ENCODE measurements at regions not wholly inside any gene's neighbourhood (a gene's known extent, or its start where the extent isn't known, plus 50 kb on each side); places are given as distances from the start of the nearest gene placed in this dataset.

- no peak for DNase-seq
- ATAC-seq = no peak
- Mint-ChIP-seq H3K9me3 (no peaks in the 10 kb centered on the region), H3K4me3 (no peak overlapping the region), H3K4me1 (peaks cover 97% of the 10 kb centered on the region), H3K27ac (no peak overlapping the region), H3K27me3 (peaks cover 6% of the 10 kb centered on the region)
Observed at GRCh38 chr15:69718436-69718835, 265.8 kb downstream of the RPLP1 start.

GRCh38 chr15:69718916-69719315 lies 266.3 kb downstream of the RPLP1 start:
- DNase-seq (peak in 1 of 2 donors; percentile 49), ATAC-seq (peak; percentile 48)
- Mint-ChIP-seq H3K27ac (peak overlapping the region in 1 of 2 donors; percentile 21), H3K9me3 (no peaks in the 10 kb centered on the region), H3K27me3 (peaks cover 10% of the 10 kb centered on the region), H3K4me3 (peak overlapping the region; percentile 1 to 6), H3K4me1 (peaks cover 96% of the 10 kb centered on the region)

DNA sequence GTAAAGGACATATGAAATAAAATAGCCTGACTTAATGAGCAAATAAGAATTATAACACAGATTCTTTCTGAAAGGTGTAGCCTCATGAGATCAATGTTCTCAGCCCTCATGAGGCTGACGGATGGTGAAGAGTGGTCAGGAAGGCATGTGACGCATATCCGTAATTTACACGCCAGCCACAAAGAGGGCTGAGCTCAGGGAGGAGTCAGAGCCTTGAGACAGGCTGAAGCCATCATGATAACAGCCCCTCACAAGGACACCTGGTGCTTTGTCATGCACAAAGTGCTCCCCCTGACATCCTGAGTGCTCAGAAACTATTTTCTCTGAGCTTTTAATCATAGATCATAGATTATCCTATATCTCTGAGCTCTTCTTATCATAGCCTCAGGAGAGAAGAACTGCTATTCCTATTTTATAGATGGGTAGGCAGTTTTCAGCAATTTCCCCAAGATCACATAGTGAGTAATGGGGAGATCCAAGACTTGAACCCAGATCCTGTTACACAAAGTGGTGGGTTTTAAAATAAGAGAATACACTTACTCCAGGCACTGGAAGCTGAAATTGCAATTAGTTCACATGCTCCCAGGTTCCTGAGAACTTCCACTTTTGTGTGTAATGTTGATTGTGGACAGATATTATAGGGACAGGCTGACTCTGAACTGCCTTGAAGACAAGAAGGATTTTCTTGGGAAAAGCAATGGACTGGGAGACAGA lies 267.1 kb downstream of the RPLP1 start:
- Mint-ChIP-seq H3K4me3 (no peak overlapping the region), H3K27me3 (peaks cover 15% of the 10 kb centered on the region)
- peak; percentile 56 to 77 for DNase-seq

DNA sequence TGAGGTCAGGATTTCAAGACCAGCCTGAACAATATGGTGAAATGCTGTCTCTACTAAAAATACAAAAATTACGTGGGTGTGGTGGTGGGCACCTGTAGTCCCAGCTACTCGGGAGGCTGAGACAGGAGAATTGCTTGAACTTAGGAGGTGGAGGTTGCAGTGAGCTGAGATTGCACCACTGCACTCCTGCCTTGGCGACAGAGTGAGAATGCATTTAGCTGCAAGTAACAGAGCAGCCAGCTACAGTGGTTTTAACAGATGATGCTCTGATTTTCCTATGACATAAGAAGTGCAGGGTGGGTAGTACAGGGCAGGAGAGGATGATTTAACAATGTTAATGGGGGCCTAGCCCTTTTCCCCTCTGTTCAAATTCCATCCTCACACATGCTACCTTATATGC lies 267.9 kb downstream of the RPLP1 start:
- ATAC-seq (no peak), DNase-seq (no peak)
- H3K4me3 Mint-ChIP-seq = no peak overlapping the region
- H3K27ac Mint-ChIP-seq = no peak overlapping the region
- no peaks in the 10 kb centered on the region for H3K9me3 Mint-ChIP-seq
- H3K4me1 Mint-ChIP-seq = peaks cover 93% of the 10 kb centered on the region
- peaks cover 19% of the 10 kb centered on the region for H3K27me3 Mint-ChIP-seq

More for the DNA sequence above, 267.1 kb downstream of the RPLP1 start:
- Mint-ChIP-seq H3K27ac (no peak overlapping the region), H3K4me1 (peaks cover 93% of the 10 kb centered on the region), H3K9me3 (no peaks in the 10 kb centered on the region)
- ATAC-seq = peak; percentile 95

- H3K27me3 Mint-ChIP-seq = peaks cover 25% of the 10 kb centered on the region
- H3K4me3 Mint-ChIP-seq = no peak overlapping the region
- DNase-seq (no peak), ATAC-seq (no peak)
- no peaks in the 10 kb centered on the region for H3K9me3 Mint-ChIP-seq
- H3K27ac Mint-ChIP-seq = no peak overlapping the region
- H3K4me1 Mint-ChIP-seq = peaks cover 87% of the 10 kb centered on the region
Observed at GRCh38 chr15:69722924-69723323, 270.3 kb downstream of the RPLP1 start.

DNA sequence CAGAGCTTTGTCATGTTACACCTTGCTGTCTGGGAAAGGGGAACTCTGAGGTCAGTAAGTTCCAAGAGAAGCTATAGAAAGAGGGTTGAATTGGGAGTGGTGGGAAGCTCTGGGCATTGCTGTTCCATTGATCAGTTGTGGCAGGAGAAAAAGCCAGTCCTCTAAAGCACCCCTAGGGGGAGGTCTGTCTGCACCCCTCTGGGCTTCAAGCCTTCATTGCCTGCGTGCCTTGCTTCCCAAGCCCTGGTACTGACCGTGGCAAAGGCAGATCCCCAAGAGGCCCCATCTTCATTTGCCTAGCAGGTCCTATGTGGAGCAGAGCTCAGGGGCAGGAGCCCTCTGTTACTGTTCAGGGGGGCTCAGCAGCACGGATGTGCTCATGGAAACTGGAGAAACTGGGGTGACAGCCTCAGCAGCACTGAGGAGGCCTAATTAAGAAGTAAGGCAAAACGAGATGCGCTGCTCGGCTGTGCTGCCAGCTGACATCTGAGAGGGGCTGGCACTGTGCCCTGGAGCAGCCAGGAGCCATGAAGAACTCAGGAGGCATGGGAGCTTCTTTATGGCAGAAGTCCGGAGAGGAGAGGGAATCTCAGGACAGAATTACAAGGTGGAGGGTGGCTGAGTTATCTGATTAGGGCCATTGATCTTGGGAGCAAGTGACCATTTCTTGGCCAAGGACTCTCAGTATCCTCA lies 270.9 kb downstream of the RPLP1 start:
- H3K9me3 Mint-ChIP-seq = no peaks in the 10 kb centered on the region
- H3K4me3 Mint-ChIP-seq = no peak overlapping the region
- H3K27me3 Mint-ChIP-seq = peaks cover 25% of the 10 kb centered on the region
- DNase-seq = no peak
- H3K4me1 Mint-ChIP-seq = peaks cover 81% of the 10 kb centered on the region
- no peak for ATAC-seq
- H3K27ac Mint-ChIP-seq = peak overlapping the region in 1 of 2 donors; percentile 63

DNA sequence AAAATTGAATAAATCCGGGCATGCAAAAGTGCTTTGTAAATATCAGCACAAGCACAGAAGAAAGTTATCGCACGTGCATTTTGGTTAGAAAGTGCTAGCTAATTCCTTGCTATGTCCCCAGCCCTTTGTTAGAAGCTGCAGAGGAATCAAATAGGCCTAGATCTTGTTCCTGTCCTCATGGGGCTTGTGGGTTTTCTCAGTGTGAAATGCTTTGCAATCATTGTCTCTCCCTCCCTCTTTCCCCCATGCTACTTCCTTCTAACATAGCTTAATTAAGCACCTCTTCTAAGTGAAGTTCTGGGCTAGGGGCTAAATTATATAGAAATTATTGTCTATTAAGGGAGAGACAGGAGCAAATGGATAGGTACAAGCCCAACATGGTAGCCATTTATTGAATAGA lies 271.7 kb downstream of the RPLP1 start:
- ATAC-seq (no peak), DNase-seq (no peak)
- no peak overlapping the region for H3K27ac Mint-ChIP-seq
- H3K4me1 Mint-ChIP-seq = peaks cover 78% of the 10 kb centered on the region
- H3K4me3 Mint-ChIP-seq = no peak overlapping the region
- no peaks in the 10 kb centered on the region for H3K9me3 Mint-ChIP-seq
- H3K27me3 Mint-ChIP-seq = peaks cover 25% of the 10 kb centered on the region

DNA sequence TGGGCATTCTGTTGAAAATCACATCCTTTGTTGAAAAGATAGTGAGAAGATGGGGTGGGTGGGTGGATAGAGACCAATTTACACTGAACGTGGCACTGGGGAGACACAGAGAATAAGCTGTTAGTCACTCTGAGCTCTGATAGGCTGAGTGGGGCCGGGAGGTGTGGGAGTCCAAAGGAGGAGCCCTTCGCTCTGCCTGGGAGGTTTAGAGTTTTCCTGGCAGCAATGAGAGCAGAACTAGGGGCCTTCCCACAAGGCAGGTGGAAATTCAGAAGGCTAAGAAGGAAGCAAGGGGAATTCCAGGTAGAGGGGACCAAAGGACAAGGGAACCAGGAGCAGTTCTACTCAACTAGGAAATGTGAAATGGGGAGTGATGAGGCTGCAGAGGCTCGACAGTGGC lies 272.7 kb downstream of the RPLP1 start:
- no peak for ATAC-seq
- Mint-ChIP-seq H3K4me3 (no peak overlapping the region), H3K27ac (no peak overlapping the region), H3K27me3 (peaks cover 25% of the 10 kb centered on the region), H3K9me3 (no peaks in the 10 kb centered on the region), H3K4me1 (peaks cover 69% of the 10 kb centered on the region)
- no peak for DNase-seq

DNA sequence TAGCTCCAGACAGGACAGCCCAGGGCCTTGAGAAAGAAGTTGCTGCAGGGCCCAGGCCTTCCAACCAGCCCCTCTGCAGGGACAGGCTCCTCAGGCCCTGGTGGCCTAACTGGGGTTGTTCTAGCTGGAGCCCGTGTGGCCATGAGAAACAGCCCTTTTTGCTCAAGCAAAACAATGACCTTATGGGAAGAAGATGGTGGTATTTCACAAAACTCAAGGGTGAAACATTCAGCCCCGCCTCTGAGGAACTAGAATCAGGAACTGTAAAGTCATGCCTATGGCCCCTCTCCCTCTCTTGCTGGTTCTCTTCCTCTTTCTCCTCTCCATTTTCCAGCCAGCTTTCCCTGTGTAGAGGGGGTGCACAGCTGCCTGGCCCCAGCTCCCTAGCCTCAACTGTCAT lies 273.3 kb downstream of the RPLP1 start:
- no peak overlapping the region for H3K4me3 Mint-ChIP-seq
- H3K27me3 Mint-ChIP-seq = peaks cover 29% of the 10 kb centered on the region
- H3K4me1 Mint-ChIP-seq = peaks cover 65% of the 10 kb centered on the region
- no peaks in the 10 kb centered on the region for H3K9me3 Mint-ChIP-seq
- H3K27ac Mint-ChIP-seq = peak overlapping the region in 1 of 2 donors; percentile 52
- ATAC-seq = no peak
- DNase-seq = no peak

DNA sequence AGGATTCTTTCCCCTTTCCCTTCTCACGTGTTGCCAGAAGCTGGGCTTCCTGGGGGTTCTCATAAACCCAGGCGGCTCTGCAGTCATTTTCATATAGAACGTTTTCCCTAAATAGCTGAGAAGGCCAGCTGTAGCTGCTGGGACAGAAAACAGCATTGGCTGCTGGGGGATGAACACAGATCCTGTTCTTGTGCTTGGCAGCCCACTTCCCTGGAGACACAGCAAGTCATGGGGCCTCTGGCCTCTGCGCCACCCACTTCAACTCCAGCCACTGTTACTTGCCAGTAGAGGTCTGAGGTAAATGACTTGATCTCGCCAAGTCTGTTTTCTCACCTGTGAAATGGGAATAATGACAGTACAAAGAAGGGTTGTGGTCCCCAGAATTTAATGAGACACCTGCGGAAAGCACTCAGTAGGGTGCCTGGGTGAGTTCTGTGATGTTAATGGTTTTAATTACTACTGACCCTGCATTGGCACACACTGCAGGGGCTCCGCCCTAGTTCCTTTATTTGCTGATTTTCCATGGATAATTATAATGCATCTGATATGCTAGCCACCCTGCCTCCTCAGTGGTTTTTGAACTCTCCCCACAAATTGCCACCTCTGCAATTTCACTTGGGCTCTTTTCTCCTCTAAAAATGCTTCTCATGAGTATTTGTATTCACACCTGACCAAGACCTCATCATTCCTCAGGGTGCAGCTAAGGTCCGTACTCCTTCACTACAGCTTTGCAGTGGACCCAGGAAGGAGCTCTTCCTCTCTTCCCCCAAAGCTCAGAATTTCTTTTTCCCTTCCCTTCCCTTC lies 274.7 kb downstream of the RPLP1 start:
- Mint-ChIP-seq H3K9me3 (no peaks in the 10 kb centered on the region), H3K4me1 (peaks cover 56% of the 10 kb centered on the region), H3K4me3 (no peak overlapping the region), H3K27ac (no peak overlapping the region), H3K27me3 (peaks cover 43% of the 10 kb centered on the region)
- DNase-seq = no peak
- no peak for ATAC-seq

DNA sequence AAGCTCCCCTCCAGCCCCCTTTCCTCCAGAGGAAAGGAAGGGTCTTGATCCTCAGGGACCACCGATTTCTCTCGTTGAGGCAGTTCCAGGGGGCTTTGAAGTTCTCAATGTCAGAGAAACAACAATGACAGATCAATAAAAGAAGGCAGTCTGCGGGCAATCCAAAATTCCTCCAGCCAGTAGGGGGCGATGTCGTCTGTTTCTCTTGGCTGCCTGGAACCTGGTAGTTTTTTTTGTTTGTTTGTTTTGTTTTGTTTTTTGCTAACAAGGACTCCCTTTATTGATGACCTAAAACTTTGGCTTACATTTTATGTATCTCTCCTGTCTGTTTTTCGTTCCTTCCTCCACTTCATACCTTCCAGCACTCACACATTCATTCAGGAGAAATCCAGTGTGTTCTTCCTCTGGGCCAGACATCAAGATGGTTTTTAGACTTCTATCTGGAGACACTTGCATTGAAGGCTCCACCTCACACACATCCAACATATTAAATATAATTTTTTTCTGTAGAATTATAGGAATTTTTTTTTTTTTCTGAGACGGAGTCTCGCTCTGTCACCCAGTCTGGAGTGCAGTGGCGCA lies 276.6 kb downstream of the RPLP1 start:
- DNase-seq (peak; percentile 57 to 59), ATAC-seq (no peak)
- Mint-ChIP-seq H3K27me3 (peaks cover 50% of the 10 kb centered on the region), H3K27ac (no peak overlapping the region), H3K9me3 (no peaks in the 10 kb centered on the region), H3K4me3 (no peak overlapping the region), H3K4me1 (peaks cover 42% of the 10 kb centered on the region)

DNA sequence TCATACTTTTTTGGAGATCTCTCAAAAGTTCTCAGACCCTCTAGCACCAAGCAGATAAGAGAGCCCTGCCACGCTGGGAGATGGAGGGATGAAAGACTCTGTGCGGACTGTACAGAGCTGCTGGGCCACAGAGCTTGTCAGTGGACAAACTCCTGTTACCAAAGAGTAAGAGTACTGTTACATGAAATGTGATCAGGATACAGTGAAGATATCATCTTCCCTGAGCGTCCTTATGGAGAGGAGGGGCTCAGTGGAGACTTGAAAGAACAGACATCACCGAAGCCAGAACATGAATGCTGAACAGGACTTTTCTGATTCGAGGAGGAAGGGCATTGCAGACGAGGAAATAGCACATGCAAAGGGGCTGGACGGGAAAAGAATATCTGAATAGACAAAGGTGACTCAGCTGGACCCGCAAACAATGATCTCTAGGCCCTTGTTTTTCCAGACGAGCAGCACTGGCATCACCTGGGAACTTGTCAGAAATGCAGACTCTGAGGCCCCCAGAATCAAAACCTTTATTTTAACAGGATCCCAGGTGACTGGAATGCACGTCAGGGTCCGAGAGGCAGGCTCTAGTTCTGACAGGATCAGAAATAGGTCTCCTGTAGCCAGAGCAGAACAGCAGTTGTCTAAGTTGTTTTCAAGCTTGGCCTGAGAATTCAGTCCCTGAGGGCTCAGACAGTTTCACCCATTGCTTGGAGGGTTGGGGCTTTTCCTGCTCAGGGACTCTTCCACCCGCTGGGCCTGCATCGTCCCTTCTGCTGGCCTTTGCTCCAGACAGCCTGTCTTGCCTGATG lies 277.9 kb downstream of the RPLP1 start:
- DNase-seq (no peak), ATAC-seq (no peak)
- Mint-ChIP-seq H3K4me1 (peaks cover 29% of the 10 kb centered on the region), H3K27me3 (peaks cover 55% of the 10 kb centered on the region), H3K27ac (peak overlapping the region in 1 of 2 donors; percentile 16), H3K4me3 (no peak overlapping the region), H3K9me3 (no peaks in the 10 kb centered on the region)

DNA sequence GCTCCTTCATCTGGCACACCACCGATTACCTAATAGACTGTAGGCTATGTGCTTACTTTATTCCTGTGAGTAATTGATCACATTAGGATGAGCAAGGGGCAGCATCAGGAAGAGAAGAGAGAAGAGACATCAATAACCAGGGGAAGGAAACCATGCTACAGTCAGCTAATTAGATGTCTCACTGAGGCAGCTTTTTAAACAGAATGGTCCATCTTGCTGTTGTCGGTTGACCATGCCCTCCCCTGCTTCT lies 278.4 kb downstream of the RPLP1 start:
- no peak for ATAC-seq
- H3K9me3 Mint-ChIP-seq = no peaks in the 10 kb centered on the region
- H3K27ac Mint-ChIP-seq = no peak overlapping the region
- peaks cover 60% of the 10 kb centered on the region for H3K27me3 Mint-ChIP-seq
- no peak overlapping the region for H3K4me3 Mint-ChIP-seq
- peaks cover 24% of the 10 kb centered on the region for H3K4me1 Mint-ChIP-seq
- no peak for DNase-seq

DNA sequence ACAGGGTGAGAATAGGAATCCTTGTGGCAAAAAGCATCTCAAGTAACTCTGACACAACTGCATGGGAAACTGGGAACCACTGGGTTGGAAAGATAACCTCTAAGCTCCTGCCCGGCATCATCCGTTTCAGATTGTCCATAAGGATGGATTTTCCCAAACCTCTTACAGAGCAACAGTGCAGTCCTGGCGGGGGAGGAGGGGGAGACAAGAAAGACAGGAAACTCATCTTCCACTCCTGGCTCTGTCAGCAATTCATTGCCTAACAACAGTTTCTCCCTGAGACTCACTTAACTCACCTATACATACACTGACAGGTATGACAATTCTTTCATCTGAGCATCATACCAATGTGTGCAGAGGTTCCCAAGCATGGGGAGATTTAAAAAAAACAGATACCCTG lies 279.0 kb downstream of the RPLP1 start:
- no peak for ATAC-seq
- Mint-ChIP-seq H3K27ac (no peak overlapping the region), H3K4me3 (no peak overlapping the region), H3K27me3 (peaks cover 60% of the 10 kb centered on the region), H3K4me1 (peaks cover 18% of the 10 kb centered on the region), H3K9me3 (no peaks in the 10 kb centered on the region)
- DNase-seq = no peak

- peaks cover 13% of the 10 kb centered on the region for H3K4me1 Mint-ChIP-seq
- no peak overlapping the region for H3K4me3 Mint-ChIP-seq
- no peak for ATAC-seq
Observed at GRCh38 chr15:69732133-69732532, 279.5 kb downstream of the RPLP1 start.

More at GRCh38 chr15:69732133-69732532, 279.5 kb downstream of the RPLP1 start:
- peaks cover 0 to 4% of the 10 kb centered on the region in 2 donors for H3K9me3 Mint-ChIP-seq
- peaks cover 65% of the 10 kb centered on the region for H3K27me3 Mint-ChIP-seq
- no peak overlapping the region for H3K27ac Mint-ChIP-seq
- DNase-seq = no peak

Measured in stimulated activated naive CD8-positive, alpha-beta T cell treated with anti-CD3 and anti-CD28 coated beads, Interleukin-15, amount 100 ng/mL, for 72 hours (primary cell).